D341Med (cell line): ENCODE measurements at regions not wholly inside any gene's neighbourhood (a gene's known extent, or its start where the extent isn't known, plus 50 kb on each side); places are given as distances from the start of the nearest gene placed in this dataset.

Experiments used
- DNase-seq: peaks from one replicate; pipeline ENCODE4 v3.0.0; 2012; ENCODE audit warnings: low spot score

- no peak for DNase-seq
These were observed 248.2 kb downstream of the ACTL7B start for GRCh38 chr9:108607607-108608006.

- DNase-seq = no peak
These were observed 249.4 kb downstream of the ACTL7B start for GRCh38 chr9:108606401-108606800.

DNA sequence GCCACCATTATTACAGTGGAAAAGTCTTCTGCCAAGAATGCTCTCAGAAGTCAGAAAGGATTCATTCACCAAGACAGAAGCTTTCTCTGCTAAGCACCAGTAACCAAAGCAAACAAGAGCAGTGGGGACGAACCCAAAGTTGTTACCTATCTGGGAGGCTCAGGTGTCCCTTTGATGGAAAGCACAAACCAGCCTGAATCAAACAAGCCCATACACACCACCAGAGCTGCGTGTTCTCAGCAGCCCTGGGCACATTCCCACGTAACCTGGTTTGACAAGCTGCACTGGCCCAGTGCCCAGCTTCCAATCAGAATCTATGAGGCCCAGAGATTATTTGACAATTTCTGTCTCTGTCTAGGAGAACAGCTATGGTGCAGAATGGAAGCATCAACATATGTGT, 252.6 kb downstream of the ACTL7B start:
- DNase-seq = no peak

DNA sequence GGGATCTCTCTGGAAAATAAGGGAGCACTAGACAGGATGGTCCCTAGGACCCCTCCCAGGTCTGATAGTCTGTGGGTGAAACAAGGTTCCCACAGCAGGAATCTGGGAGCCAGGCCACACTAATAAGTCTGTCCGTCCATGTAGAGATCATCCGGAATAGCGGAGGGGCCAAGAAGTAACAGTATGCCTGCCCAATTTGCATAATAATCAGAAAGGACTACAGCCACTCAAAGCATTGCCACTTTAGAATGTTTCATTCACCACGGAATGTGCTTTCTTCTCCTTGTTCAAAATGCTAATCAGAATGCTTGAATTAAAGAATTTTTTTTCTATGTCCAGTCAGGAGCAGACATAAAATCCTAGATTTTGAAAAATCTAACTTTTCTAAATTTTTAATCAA, 254.9 kb downstream of the ACTL7B start:
- no peak for DNase-seq

DNA sequence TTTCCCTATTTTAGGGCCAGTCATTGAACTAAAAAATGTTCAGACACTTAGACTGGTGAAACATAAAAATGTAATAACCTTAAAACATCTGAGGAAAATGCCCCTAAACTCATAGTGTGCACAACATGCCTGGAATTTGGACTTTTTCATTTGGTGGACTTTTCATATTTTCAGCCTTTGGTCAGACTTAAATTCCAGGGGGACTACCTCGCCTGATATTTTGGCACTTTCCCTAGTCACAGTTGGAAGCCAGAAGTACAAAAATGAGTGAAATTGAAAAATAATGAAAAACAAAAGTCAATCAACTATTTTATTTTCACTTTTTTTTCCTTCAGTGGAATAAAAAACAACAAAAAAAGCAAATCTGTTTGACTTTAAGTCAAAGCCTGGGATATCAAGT, 256.2 kb downstream of the ACTL7B start:
- DNase-seq = no peak

- no peak for DNase-seq
These were observed 264.7 kb downstream of the ACTL7B start for GRCh38 chr9:108591121-108591520.

DNA sequence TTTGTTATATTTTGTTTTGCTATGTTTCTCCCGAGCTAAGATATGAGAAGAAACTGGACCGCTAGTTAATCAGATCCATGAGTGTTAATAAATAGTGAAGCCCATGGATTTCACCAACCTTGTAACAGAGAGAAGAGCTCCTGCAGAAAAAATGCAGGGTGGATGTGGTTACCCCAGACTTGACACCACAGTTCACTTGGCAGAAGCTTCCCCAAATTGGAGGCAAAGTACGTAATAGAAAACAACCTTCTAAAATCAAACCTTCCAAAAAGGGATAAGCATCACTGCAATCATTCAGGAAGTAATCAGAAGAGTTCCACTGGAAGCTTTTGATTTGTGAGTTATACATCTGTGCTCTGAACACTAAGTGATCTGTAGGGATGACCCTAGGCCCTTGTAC, 267.5 kb downstream of the ACTL7B start:
- DNase-seq = no peak

DNA sequence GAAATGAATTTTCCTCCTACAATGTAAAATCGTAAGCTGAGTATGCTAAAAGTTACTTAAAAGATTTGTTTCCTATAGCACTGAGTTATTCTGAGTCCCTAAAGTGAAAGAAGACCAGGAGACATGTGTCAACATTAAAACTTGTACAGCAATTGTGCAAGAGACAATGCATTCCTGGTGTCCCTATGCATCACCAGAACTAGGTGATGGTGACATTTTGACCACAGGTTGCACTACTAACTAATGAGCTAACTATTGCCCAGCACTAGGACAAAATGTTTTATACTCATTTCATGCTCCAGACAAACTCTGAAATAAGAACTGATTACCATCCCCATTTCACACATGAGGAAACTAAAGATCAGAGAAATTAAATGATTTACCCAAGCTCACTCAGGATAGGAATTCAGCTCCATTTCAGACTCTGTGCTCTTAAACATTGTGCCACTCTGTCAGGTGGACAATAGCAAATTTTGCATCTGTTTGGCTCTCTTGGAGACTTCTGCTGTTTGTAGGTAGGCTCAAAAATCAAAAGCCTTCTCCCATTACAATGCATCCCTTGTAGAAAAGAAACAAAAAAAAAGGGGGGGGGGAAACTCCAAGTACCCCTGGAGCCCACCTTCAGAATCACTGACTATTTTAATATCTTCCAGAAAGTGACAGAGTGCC, 269.2 kb downstream of the ACTL7B start:
- no peak for DNase-seq

- no peak for DNase-seq
These were observed 270.9 kb downstream of the ACTL7B start for GRCh38 chr9:108584860-108585259.

DNA sequence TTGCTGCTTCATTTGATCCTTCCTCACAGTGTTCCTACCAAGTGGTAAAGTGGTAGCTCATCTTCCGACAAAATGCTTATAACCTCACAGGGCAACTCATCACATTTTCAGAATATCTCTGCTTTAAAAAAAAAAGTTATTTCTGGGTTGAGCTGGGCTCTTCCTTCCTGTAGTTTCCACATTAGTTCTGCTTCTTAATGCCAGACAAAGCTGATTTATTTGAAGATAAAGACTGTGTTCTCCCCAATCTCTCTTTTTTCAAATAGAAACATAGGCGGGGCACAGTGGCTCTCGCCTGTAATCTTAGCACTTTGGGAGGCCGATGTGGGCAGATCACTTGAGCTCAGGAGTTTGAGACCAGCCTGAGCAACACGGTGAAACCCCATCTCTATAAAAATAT, 273.1 kb downstream of the ACTL7B start:
- no peak for DNase-seq

DNA sequence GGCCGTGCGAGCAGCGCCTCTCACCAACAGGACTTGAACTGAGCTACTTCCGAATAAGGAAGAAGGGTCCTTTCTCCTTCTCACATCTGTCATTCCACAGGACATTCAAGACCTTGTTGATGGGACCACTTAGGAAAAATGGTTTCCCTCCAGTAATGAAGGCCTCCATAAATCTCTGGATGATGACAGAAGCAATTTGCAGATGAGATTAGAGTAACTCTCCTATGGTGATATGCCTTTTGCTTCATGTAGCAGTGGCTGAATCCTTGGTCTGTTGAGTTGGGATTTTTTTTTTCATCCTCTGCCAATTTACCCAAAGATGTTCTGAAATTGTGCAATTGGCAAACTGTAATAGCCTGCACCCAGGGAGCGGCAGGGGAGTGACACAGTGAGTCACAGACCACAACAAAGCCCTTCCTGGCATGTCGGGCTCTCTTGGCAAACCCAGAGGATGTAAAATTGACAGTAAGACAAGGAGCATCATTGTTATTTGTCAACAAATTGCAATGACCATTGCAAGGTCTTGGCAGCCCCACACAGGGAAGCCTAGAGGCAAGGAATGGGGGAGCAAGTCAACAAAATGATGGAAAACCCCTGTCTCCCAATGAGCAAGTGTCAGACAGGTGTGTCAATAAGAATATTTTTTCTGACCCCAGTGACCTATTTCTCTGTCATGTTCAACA, 275.9 kb downstream of the ACTL7B start:
- DNase-seq = no peak

DNA sequence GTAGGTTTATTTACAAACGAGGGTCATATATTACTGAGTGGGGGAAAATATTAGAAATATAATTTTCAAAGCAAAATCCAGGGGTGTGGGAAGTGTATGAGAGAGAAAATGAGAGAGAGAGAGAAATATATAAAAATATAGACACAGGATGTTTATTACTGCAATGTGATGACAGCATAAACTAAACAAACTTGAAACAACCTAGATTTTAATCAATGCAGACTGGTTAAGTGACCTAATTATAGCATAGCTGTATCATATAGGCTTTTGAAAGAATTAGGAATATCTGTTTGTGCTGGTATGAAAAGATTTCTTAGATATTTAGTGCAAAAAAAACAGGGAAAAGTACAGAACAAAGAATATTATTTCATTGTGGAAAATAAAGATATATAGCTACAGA, 280.5 kb downstream of the ACTL7B start:
- DNase-seq = no peak

- no peak for DNase-seq
These were observed 286.2 kb downstream of the ACTL7B start for GRCh38 chr9:108569624-108570023.

- DNase-seq = no peak
These were observed 287.7 kb downstream of the ACTL7B start for GRCh38 chr9:108568093-108568492.

DNA sequence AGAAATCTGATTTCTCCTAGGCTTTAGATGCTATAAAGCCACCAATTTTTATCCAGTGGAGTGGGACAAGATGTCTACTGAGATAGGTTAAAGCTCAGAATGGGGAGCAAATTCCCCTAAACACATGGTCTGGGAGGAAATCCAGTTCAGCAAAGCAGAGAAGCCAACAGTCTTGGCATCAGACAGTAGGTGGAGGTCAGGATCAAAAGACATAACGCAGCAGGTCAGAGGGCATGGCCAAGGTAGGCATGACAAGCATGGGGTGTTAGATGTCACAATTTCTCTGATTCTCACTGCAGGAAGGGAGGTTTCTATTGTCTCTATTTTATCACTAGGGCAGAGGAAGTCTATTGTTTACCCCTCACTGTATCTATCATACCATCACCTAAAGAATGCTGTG, 288.2 kb downstream of the ACTL7B start:
- DNase-seq = no peak

GRCh38 chr9:108565651-108566378, 290.0 kb downstream of the ACTL7B start:
- peak; percentile 79 for DNase-seq

GRCh38 chr9:108562176-108562575, 293.6 kb downstream of the ACTL7B start:
- no peak for DNase-seq

DNA sequence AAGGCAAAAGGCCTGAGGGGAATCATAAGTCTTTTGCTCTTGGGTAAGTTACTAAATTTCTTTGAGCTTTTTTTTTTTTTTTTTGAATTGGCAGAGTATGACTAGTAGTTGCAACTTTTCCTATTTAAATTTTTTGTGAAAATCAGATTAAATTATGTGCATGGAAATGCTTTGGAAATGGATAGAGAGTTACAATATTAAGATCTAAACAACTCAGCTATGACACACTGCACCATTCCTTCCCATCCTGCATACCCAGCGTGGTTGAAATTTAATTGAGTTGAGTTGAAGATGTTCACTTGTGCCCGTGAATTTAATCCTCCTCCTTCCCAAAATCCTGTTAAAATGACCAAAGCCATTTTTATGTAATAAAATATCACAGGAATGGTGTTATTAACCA, 296.4 kb downstream of the ACTL7B start:
- no peak for DNase-seq

- no peak for DNase-seq
These were observed 301.0 kb downstream of the ACTL7B start for GRCh38 chr9:108554831-108555230.

GRCh38 chr9:108553111-108553635, 302.6 kb downstream of the ACTL7B start:
- DNase-seq = no peak

- no peak for DNase-seq
These were observed 303.2 kb downstream of the ACTL7B start for GRCh38 chr9:108552459-108553040.

DNA sequence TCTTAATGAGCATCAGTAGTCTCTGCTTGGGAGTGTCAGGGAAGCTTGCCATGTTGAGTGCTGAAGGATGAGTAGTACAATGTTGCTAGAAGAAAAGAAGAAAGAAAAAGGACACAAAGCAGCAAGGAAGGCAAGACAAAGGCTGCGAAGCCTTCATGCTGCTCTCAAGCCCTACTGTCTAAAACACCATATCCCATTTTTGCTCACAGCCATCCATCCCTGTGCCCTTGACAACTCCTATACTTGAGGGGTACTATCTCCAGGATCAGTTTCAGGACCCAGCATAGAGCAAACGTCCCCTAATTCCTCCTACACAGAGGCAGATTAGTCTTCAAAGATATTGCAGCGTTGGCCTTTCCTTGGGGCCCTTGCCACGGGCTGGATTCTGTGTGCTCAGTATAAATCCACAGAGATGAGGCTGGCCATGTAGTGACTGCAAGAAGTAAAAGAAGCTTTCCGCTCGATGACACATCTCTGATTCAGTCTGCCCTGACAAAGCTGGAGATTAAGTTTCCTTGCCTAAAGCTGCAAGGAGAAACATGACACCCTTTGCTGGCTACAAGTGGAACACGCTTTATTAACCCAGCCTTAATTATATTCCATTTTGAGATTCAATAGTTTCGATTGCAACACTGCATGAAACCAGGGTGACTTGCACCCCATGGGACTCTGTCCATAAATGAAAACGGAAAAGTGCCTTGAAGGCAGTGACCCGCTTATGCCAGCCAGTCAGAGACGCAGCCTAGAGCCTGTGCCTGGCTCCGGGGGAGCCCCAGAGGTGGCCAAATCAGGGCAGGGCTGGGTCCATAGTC, 304.6 kb downstream of the ACTL7B start:
- no peak for DNase-seq
